Erythroblast (primary cell): ENCODE measurements at regions not wholly inside any gene's neighbourhood (a gene's known extent, or its start where the extent isn't known, plus 50 kb on each side); places are given as distances from the start of the nearest gene placed in this dataset.

Source experiments
- GATA1 ChIP-seq: IDR thresholded peaks from 2 replicates; pipeline ENCODE4 v1.6.1; 2011; ENCODE audit warnings: low read depth, mild to moderate bottlenecking, control low read depth, low read length, moderate library complexity
- POLR2A ChIP-seq: IDR thresholded peaks from 2 replicates; pipeline ENCODE4 v1.6.1; 2011; ENCODE audit warnings: mild to moderate bottlenecking, low read length

DNA sequence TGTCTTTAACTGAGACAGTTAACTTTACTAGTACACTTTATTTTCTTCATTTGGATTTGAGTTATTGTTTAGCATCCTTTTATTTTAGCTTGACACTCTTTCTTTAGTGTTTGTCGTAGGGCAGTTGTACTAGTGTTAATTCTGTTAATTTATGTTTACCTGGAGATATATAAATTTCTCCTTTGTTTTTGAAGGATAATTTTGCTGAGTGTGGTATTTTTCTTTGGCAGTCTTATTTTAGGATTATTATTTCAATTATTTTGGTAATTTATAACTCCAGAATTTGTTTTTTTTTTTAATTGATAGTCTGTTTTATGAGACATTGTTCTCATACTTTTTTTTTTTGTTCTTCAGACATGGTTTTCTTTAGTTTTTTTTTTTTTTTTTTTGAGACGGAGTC is 73.8 kb upstream of the CHODL start:
- no peak for TF ChIP-seq POLR2A
- no peak for TF ChIP-seq GATA1
